Mesendoderm (in vitro differentiated cells): ENCODE measurements at regions not wholly inside any gene's neighbourhood (a gene's known extent, or its start where the extent isn't known, plus 50 kb on each side); places are given as distances from the start of the nearest gene placed in this dataset.

Source experiments
- DNase-seq: peaks from one replicate; pipeline ENCODE4 v3.0.0; 2013
- H2AK5ac ChIP-seq: 2 replicates; pipeline ENCODE4 v1.6.1; 2013; ENCODE audit warnings: low read length, inconsistent platforms
- H2BK120ac ChIP-seq: 2 replicates; pipeline ENCODE4 v1.6.1; 2013; ENCODE audit warnings: low read depth, mild to moderate bottlenecking, low read length, moderate library complexity, mixed read lengths
- H2BK15ac ChIP-seq: replicated peaks from 2 replicates; pipeline ENCODE4 v1.6.1; 2013; ENCODE audit warnings: low read depth, mild to moderate bottlenecking, moderate library complexity
- H2BK5ac ChIP-seq: 2 replicates; pipeline ENCODE4 v1.6.1; 2013; ENCODE audit warnings: low read length, inconsistent platforms
- H3K18ac ChIP-seq: 2 replicates; pipeline ENCODE4 v1.6.1; 2013; ENCODE audit warnings: mild to moderate bottlenecking, low read length, mixed read lengths
- H3K23ac ChIP-seq: one replicate; pipeline ENCODE4 v1.6.1; 2013; ENCODE audit warnings: low read length
- H3K27ac ChIP-seq: 2 replicates; pipeline ENCODE4 v1.5.1; 2013; ENCODE audit warnings: low read depth, mild to moderate bottlenecking, inconsistent platforms, low read length, moderate library complexity
- H3K27me3 ChIP-seq: 2 replicates; pipeline ENCODE4 v1.6.1; 2013; ENCODE audit warnings: low read length, control low read depth, mild to moderate bottlenecking, inconsistent platforms; ENCODE audit not compliant: insufficient read depth, poor library complexity
- H3K36me3 ChIP-seq: 2 replicates; pipeline ENCODE4 v1.6.1; 2013; ENCODE audit warnings: low read length, inconsistent platforms; ENCODE audit not compliant: control insufficient read depth, insufficient read depth
- H3K4ac ChIP-seq: one replicate; pipeline ENCODE4 v1.6.1; 2013; ENCODE audit warnings: low read depth, mild to moderate bottlenecking, low read length, moderate library complexity
- H3K4me1 ChIP-seq: 2 replicates; pipeline ENCODE4 v1.6.1; 2013; ENCODE audit warnings: low read depth, low read length, inconsistent platforms; ENCODE audit not compliant: control insufficient read depth
- H3K4me2 ChIP-seq: 2 replicates; pipeline ENCODE4 v1.6.1; 2013; ENCODE audit warnings: low read length
- H3K4me3 ChIP-seq: 2 replicates; pipeline ENCODE4 v1.5.1; 2013; ENCODE audit warnings: mild to moderate bottlenecking, low read length
- H3K56ac ChIP-seq: one replicate; pipeline ENCODE4 v1.6.1; 2013; ENCODE audit warnings: low read length
- H3K79me1 ChIP-seq: 2 replicates; pipeline ENCODE4 v1.6.1; 2013; ENCODE audit warnings: low read length, inconsistent platforms
- H3K79me2 ChIP-seq: 2 replicates; pipeline ENCODE4 v1.6.1; 2013; ENCODE audit warnings: mild to moderate bottlenecking, low read length; ENCODE audit not compliant: control insufficient read depth, insufficient read depth
- H3K9ac ChIP-seq: 2 replicates; pipeline ENCODE4 v1.6.1; 2013; ENCODE audit warnings: low read length, inconsistent platforms
- H4K5ac ChIP-seq: one replicate; pipeline ENCODE4 v1.6.1; 2013; ENCODE audit warnings: low read length
- H4K8ac ChIP-seq: one replicate; pipeline ENCODE4 v1.6.1; 2013; ENCODE audit warnings: low read depth, mild to moderate bottlenecking, control low read depth, low read length, moderate library complexity
- WGBS: extraction: QIAGEN DNeasy Blood & Tissue Kit; methylation state at CpG from one replicate; pipeline ENCODE4 v1.1.7; 2013; ENCODE audit warnings: low lambda C conversion rate, missing lambda C conversion rate; ENCODE audit not compliant: insufficient coverage; ENCODE audit errors: extremely low coverage; 5-methylcytosine and 5-hydroxymethylcytosine counted together

GRCh38 chr9:78725503-78725902 is 428.6 kb downstream of the PSAT1 start:
- H2AK5ac ChIP-seq, result no peak overlapping the region
- no peak overlapping the region for H3K18ac ChIP-seq
- DNase-seq, result no peak
- no peaks in the 10 kb centered on the region for H3K27me3 ChIP-seq
- no peaks in the 10 kb centered on the region for H3K36me3 ChIP-seq
- H3K56ac ChIP-seq, result no peak overlapping the region
- H4K5ac ChIP-seq, result no peak overlapping the region
- H3K79me1 ChIP-seq, result no peaks in the 10 kb centered on the region
- no peak overlapping the region for H3K23ac ChIP-seq
- H2BK120ac ChIP-seq, result no peak overlapping the region
- no peaks in the 10 kb centered on the region for H3K4me1 ChIP-seq
- no peak overlapping the region for H3K27ac ChIP-seq
- no peak overlapping the region for H2BK15ac ChIP-seq
- no peak overlapping the region for H3K4me3 ChIP-seq
- no peak overlapping the region for H4K8ac ChIP-seq
- no peaks in the 10 kb centered on the region for H3K79me2 ChIP-seq
- H3K4ac ChIP-seq, result no peak overlapping the region
- no peak overlapping the region for H3K4me2 ChIP-seq
- no CpG with 5 or more reads among the region's 1 CpG for WGBS
- no peak overlapping the region for H3K9ac ChIP-seq
- no peak overlapping the region for H2BK5ac ChIP-seq

- H2AK5ac ChIP-seq, result no peak overlapping the region
- no peaks in the 10 kb centered on the region for H3K4me1 ChIP-seq
- no peak overlapping the region for H3K4me2 ChIP-seq
- H2BK15ac ChIP-seq, result no peak overlapping the region
- H3K27ac ChIP-seq, result no peak overlapping the region
- WGBS, result no CpG with 5 or more reads among the region's 5 CpGs
- H3K27me3 ChIP-seq, result no peaks in the 10 kb centered on the region
- H3K18ac ChIP-seq, result no peak overlapping the region
- H4K8ac ChIP-seq, result no peak overlapping the region
- no peak overlapping the region for H3K56ac ChIP-seq
- H2BK5ac ChIP-seq, result no peak overlapping the region
- no peak overlapping the region for H3K23ac ChIP-seq
- no peak overlapping the region for H4K5ac ChIP-seq
- H3K79me2 ChIP-seq, result no peaks in the 10 kb centered on the region
- H3K36me3 ChIP-seq, result no peaks in the 10 kb centered on the region
- H2BK120ac ChIP-seq, result no peak overlapping the region
- no peak for DNase-seq
- no peak overlapping the region for H3K4ac ChIP-seq
- H3K79me1 ChIP-seq, result no peaks in the 10 kb centered on the region
- no peak overlapping the region for H3K4me3 ChIP-seq
- H3K9ac ChIP-seq, result no peak overlapping the region
Observed at GRCh38 chr9:78745331-78745730, 448.4 kb downstream of the PSAT1 start.

GRCh38 chr9:78746010-78746409 is 449.1 kb downstream of the PSAT1 start:
- Histone ChIP-seq H3K23ac (no peak overlapping the region), H3K4me1 (no peaks in the 10 kb centered on the region), H3K56ac (no peak overlapping the region), H3K4ac (no peak overlapping the region), H3K18ac (no peak overlapping the region), H3K4me3 (no peak overlapping the region), H4K5ac (no peak overlapping the region), H3K9ac (no peak overlapping the region), H4K8ac (no peak overlapping the region), H2BK120ac (no peak overlapping the region), H3K79me1 (no peaks in the 10 kb centered on the region), H3K27ac (no peak overlapping the region), H3K4me2 (no peak overlapping the region), H3K36me3 (no peaks in the 10 kb centered on the region), H3K79me2 (no peaks in the 10 kb centered on the region), H3K27me3 (no peaks in the 10 kb centered on the region), H2BK15ac (no peak overlapping the region), H2AK5ac (no peak overlapping the region), H2BK5ac (no peak overlapping the region)
- WGBS, result 100% methylated on average over 1 of the region's 3 CpGs
- DNase-seq, result no peak

- Histone ChIP-seq H4K5ac (no peak overlapping the region), H3K27me3 (no peaks in the 10 kb centered on the region), H3K9ac (no peak overlapping the region), H2BK15ac (no peak overlapping the region), H3K18ac (no peak overlapping the region), H3K27ac (no peak overlapping the region), H3K79me2 (no peaks in the 10 kb centered on the region), H2AK5ac (no peak overlapping the region), H3K23ac (no peak overlapping the region), H3K4me2 (no peak overlapping the region), H4K8ac (no peak overlapping the region), H3K4me3 (no peak overlapping the region), H3K56ac (no peak overlapping the region), H2BK5ac (no peak overlapping the region), H3K79me1 (no peaks in the 10 kb centered on the region), H3K4me1 (no peaks in the 10 kb centered on the region), H3K4ac (no peak overlapping the region), H2BK120ac (no peak overlapping the region), H3K36me3 (no peaks in the 10 kb centered on the region)
- DNase-seq, result peak; percentile 3
Observed at GRCh38 chr9:78753039-78753438, 456.1 kb downstream of the PSAT1 start.

- Histone ChIP-seq H2AK5ac (no peak overlapping the region), H3K36me3 (no peaks in the 10 kb centered on the region), H4K8ac (no peak overlapping the region), H2BK15ac (no peak overlapping the region), H3K4ac (no peak overlapping the region), H3K23ac (no peak overlapping the region), H3K4me1 (no peaks in the 10 kb centered on the region), H3K9ac (no peak overlapping the region), H3K4me2 (no peak overlapping the region), H3K79me1 (no peaks in the 10 kb centered on the region), H3K4me3 (no peak overlapping the region), H3K27me3 (no peaks in the 10 kb centered on the region), H3K18ac (no peak overlapping the region), H2BK5ac (no peak overlapping the region), H3K27ac (no peak overlapping the region), H2BK120ac (no peak overlapping the region), H3K79me2 (no peaks in the 10 kb centered on the region), H4K5ac (no peak overlapping the region), H3K56ac (no peak overlapping the region)
- no CpG with 5 or more reads among the region's 7 CpGs for WGBS
- DNase-seq, result no peak
Observed at GRCh38 chr9:78756813-78757510, 460.0 kb downstream of the PSAT1 start.

GRCh38 chr9:78763424-78763823 is 466.5 kb downstream of the PSAT1 start:
- Histone ChIP-seq H2BK15ac (no peak overlapping the region), H3K4ac (no peak overlapping the region), H4K8ac (no peak overlapping the region), H3K27ac (no peak overlapping the region), H3K56ac (no peak overlapping the region), H4K5ac (no peak overlapping the region), H3K9ac (no peak overlapping the region), H3K18ac (no peak overlapping the region), H3K4me3 (no peak overlapping the region), H2BK120ac (no peak overlapping the region), H3K27me3 (no peaks in the 10 kb centered on the region), H3K4me2 (no peak overlapping the region), H3K4me1 (no peaks in the 10 kb centered on the region), H3K79me2 (no peaks in the 10 kb centered on the region), H3K79me1 (no peaks in the 10 kb centered on the region), H2AK5ac (no peak overlapping the region), H2BK5ac (no peak overlapping the region), H3K36me3 (no peaks in the 10 kb centered on the region), H3K23ac (no peak overlapping the region)
- DNase-seq, result no peak
- WGBS, result no CpG with 5 or more reads among the region's 4 CpGs
